ENCODE measurements at regions not wholly inside any gene's neighbourhood (a gene's known extent, or its start where the extent isn't known, plus 50 kb on each side); places are given as distances from the start of the nearest gene placed in this dataset.

- peak overlapping the region in 1 of 10 donors; percentile 45 for H3K27ac ChIP-seq
- no peak for DNase-seq
- no peaks in the 10 kb centered on the region for H3K9me3 ChIP-seq
- H3K36me3 ChIP-seq = no peaks in the 10 kb centered on the region
- TF ChIP-seq, protein P1, sequence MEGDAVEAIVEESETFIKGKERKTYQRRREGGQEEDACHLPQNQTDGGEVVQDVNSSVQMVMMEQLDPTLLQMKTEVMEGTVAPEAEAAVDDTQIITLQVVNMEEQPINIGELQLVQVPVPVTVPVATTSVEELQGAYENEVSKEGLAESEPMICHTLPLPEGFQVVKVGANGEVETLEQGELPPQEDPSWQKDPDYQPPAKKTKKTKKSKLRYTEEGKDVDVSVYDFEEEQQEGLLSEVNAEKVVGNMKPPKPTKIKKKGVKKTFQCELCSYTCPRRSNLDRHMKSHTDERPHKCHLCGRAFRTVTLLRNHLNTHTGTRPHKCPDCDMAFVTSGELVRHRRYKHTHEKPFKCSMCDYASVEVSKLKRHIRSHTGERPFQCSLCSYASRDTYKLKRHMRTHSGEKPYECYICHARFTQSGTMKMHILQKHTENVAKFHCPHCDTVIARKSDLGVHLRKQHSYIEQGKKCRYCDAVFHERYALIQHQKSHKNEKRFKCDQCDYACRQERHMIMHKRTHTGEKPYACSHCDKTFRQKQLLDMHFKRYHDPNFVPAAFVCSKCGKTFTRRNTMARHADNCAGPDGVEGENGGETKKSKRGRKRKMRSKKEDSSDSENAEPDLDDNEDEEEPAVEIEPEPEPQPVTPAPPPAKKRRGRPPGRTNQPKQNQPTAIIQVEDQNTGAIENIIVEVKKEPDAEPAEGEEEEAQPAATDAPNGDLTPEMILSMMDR (IDR thresholded peaks at IDR 0.05) = no peak
- H3K27me3 ChIP-seq = no peaks in the 10 kb centered on the region
- 99 to 100% methylated on average over 2 of the region's 2 CpGs for WGBS, 2 donors
- no peak overlapping the region for H3K4me3 ChIP-seq
- peaks cover 0 to 15% (median 0%) of the 10 kb centered on the region in 9 donors for H3K4me1 ChIP-seq
- intact Hi-C loops (cut with DNase I) = no loop called here
- ATAC-seq = no peak
These were observed 220.4 kb upstream of the NREP start for GRCh38 chr5:111977436-111977829.

- intact Hi-C loops (cut with DNase I) = no loop called here
- ATAC-seq (peak in 1 of 8 donors; percentile 30), DNase-seq (no peak)
- H3K27ac ChIP-seq = peak overlapping the region in 1 of 10 donors; percentile 45
- WGBS, 2 donors = 70 to 75% methylated on average over 2 of the region's 2 CpGs
- TF ChIP-seq, protein P1 (IDR thresholded peaks at IDR 0.05) = no peak
- H3K27me3 ChIP-seq = no peaks in the 10 kb centered on the region
- peaks cover 0 to 15% (median 0%) of the 10 kb centered on the region in 9 donors for H3K4me1 ChIP-seq
- no peak overlapping the region for H3K4me3 ChIP-seq
- H3K36me3 ChIP-seq = no peaks in the 10 kb centered on the region
- no peaks in the 10 kb centered on the region for H3K9me3 ChIP-seq
These were observed 219.9 kb upstream of the NREP start for GRCh38 chr5:111976705-111977435.

DNA sequence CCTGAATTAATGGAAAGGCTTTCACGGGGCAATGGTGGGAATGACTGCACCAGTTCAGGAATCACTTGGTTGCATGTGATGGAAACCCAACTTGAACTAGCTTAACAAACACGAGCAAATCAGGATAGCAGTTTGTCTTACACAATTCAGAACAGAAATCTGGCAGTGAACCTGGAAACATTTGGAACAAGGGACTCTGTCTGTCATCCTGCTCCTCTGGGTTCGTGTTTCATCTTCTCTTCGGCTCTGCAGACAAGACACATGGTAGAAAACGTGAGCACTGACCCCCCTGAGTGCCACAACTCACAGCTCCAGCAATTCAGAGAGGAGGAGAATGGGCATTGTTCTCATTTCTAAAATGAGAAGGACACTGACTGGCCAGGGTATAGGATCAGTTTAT is 218.1 kb upstream of the NREP start:
- Histone ChIP-seq H3K36me3 (no peaks in the 10 kb centered on the region), H3K4me1 (peaks cover 0 to 15% (median 0%) of the 10 kb centered on the region in 9 donors), H3K27me3 (no peaks in the 10 kb centered on the region), H3K27ac (no peak overlapping the region), H3K9me3 (no peaks in the 10 kb centered on the region), H3K4me3 (no peak overlapping the region)
- ATAC-seq (peak in 2 of 8 donors; percentile 37 to 44), DNase-seq (no peak)
- TF ChIP-seq, protein P1 (IDR thresholded peaks at IDR 0.05) = no peak
- intact Hi-C loops (cut with DNase I) = no loop called here
- 53 to 58% methylated on average over 5 of the region's 5 CpGs for WGBS, 2 donors

GRCh38 chr5:111973961-111974360 is 217.0 kb upstream of the NREP start:
- Histone ChIP-seq H3K27ac (no peak overlapping the region), H3K4me3 (no peak overlapping the region), H3K27me3 (no peaks in the 10 kb centered on the region), H3K9me3 (no peaks in the 10 kb centered on the region), H3K4me1 (peaks cover 0 to 15% (median under 1%) of the 10 kb centered on the region in 9 donors), H3K36me3 (no peaks in the 10 kb centered on the region)
- intact Hi-C loops (cut with DNase I) = no loop called here
- 30 to 41% methylated on average over 2 of the region's 2 CpGs for WGBS, 2 donors
- ATAC-seq (no peak), DNase-seq (no peak)
- TF ChIP-seq, protein P1 (IDR thresholded peaks at IDR 0.05) = no peak

All from heart right ventricle (tissue), 16 donors.